IMR-90 (cell line): ENCODE measurements at regions not wholly inside any gene's neighbourhood (a gene's known extent, or its start where the extent isn't known, plus 50 kb on each side); places are given as distances from the start of the nearest gene placed in this dataset.

ENCODE experiments used
- ATAC-seq: fragments of 200-7000 bp; cut with Tn5 transposase; 2 replicates; pipeline ENCODE4 v1.9.1; 2020; ENCODE audit warnings: low read depth, mild to moderate bottlenecking, moderate library complexity
- BruUV-seq: library from RNA; stranded (reverse); fragments of 400-500 nt; replicated peaks from 2 replicates; lab custom pipeline; 2021; lab: Mats Ljungman, UMichigan
- CTCF ChIA-PET: fragments of 300-600 bp; formaldehyde crosslinking; extraction: SDS; loops from one replicate; lab custom pipeline; 2021; ENCODE audit warnings: antibody characterized with exemption; lab: Yijun Ruan, JAX
- POLR2A ChIA-PET: fragments of 300-600 bp; sonication (Branson Sonifier 250); formaldehyde crosslinking; loops from one replicate; lab custom pipeline; 2022; ENCODE audit warnings: antibody characterized with exemption; ENCODE audit not compliant: unreplicated experiment; lab: Charles Lee
- DNase-seq: peaks from one replicate; pipeline ENCODE4 v3.0.0; 2013
- H2AFZ ChIP-seq: replicated peaks from 2 replicates; pipeline ENCODE3; 2013; ENCODE audit warnings: low read length, mild to moderate bottlenecking; ENCODE audit not compliant: poor library complexity
- H2AK5ac ChIP-seq: 2 replicates; pipeline ENCODE4 v1.6.1; 2013; ENCODE audit warnings: low read depth, low read length, inconsistent platforms
- H2AK9ac ChIP-seq: replicated peaks from 2 replicates; pipeline ENCODE3; 2013; ENCODE audit warnings: mild to moderate bottlenecking, low read depth, low read length, moderate library complexity; ENCODE audit not compliant: poor library complexity
- H2BK120ac ChIP-seq: 2 replicates; pipeline ENCODE4 v1.6.1; 2013; ENCODE audit warnings: low read depth, low read length, inconsistent platforms
- H2BK15ac ChIP-seq: 3 replicates; pipeline ENCODE4 v1.6.1; 2013; ENCODE audit warnings: low read depth, low read length, inconsistent platforms
- H2BK20ac ChIP-seq: 2 replicates; pipeline ENCODE4 v1.6.1; 2013; ENCODE audit warnings: low read depth, mild to moderate bottlenecking, inconsistent platforms, low read length, moderate library complexity
- H2BK5ac ChIP-seq: 2 replicates; pipeline ENCODE4 v1.6.1; 2013; ENCODE audit warnings: mild to moderate bottlenecking, low read depth, low read length, inconsistent platforms; ENCODE audit not compliant: poor library complexity, severe bottlenecking
- H3K14ac ChIP-seq: replicated peaks from 2 replicates; pipeline ENCODE4 v1.6.1; 2013; ENCODE audit warnings: low read depth, low read length, inconsistent platforms
- H3K18ac ChIP-seq: 2 replicates; pipeline ENCODE4 v1.6.1; 2013; ENCODE audit warnings: low read depth, low read length, control low read depth
- H3K23ac ChIP-seq: 2 replicates; pipeline ENCODE4 v1.6.1; 2013; ENCODE audit warnings: low read depth, low read length, inconsistent platforms
- H3K27ac ChIP-seq: 2 replicates; pipeline ENCODE4 v1.5.1; 2013; ENCODE audit warnings: mild to moderate bottlenecking, control low read depth, low read length; ENCODE audit not compliant: insufficient read depth
- H3K27me3 ChIP-seq: 2 replicates; pipeline ENCODE4 v1.6.1; 2013; ENCODE audit warnings: low read length; ENCODE audit not compliant: control insufficient read depth, insufficient read depth
- H3K36me3 ChIP-seq: 2 replicates; pipeline ENCODE4 v1.6.1; 2013; ENCODE audit warnings: low read length, mixed read lengths; ENCODE audit not compliant: control insufficient read depth, insufficient read depth
- H3K4ac ChIP-seq: 2 replicates; pipeline ENCODE4 v1.6.1; 2013; ENCODE audit warnings: low read depth, low read length, inconsistent platforms
- H3K4me1 ChIP-seq: 2 replicates; pipeline ENCODE4 v1.6.1; 2013; ENCODE audit warnings: low read length, mixed read lengths; ENCODE audit not compliant: control insufficient read depth, insufficient read depth
- H3K4me2 ChIP-seq: 2 replicates; pipeline ENCODE4 v1.6.1; 2013; ENCODE audit warnings: low read depth, mild to moderate bottlenecking, control low read depth, low read length, moderate library complexity
- H3K4me3 ChIP-seq: 2 replicates; pipeline ENCODE4 v1.5.1; 2013; ENCODE audit warnings: low read depth, mild to moderate bottlenecking, control low read depth, low read length, moderate library complexity; ENCODE audit not compliant: insufficient read depth
- H3K56ac ChIP-seq: 2 replicates; pipeline ENCODE4 v1.6.1; 2013; ENCODE audit warnings: low read length, inconsistent platforms; ENCODE audit not compliant: insufficient read depth; ENCODE audit errors: extremely low read depth
- H3K79me1 ChIP-seq, 2 experiments: 2 replicates each; pipeline ENCODE4 v1.6.1; 2013; ENCODE audit warnings: low read length in 2 of 2, inconsistent platforms in 1 of 2, low read depth in 1 of 2
- H3K9ac ChIP-seq: 2 replicates; pipeline ENCODE4 v1.6.1; 2013; ENCODE audit warnings: low read depth, low read length, control low read depth
- H3K9me1 ChIP-seq: 2 replicates; pipeline ENCODE4 v1.6.1; 2013; ENCODE audit warnings: low read length, inconsistent platforms; ENCODE audit not compliant: insufficient read depth
- H3K9me3 ChIP-seq: 2 replicates; pipeline ENCODE4 v1.6.1; 2013; ENCODE audit warnings: low read length; ENCODE audit not compliant: control insufficient read depth, insufficient read depth
- H4K20me1 ChIP-seq: 2 replicates; pipeline ENCODE4 v1.6.1; 2013; ENCODE audit warnings: low read length, inconsistent platforms; ENCODE audit not compliant: insufficient read depth
- H4K5ac ChIP-seq: 2 replicates; pipeline ENCODE4 v1.6.1; 2013; ENCODE audit warnings: mild to moderate bottlenecking, low read depth, low read length, control low read depth
- H4K8ac ChIP-seq, 2 experiments: 2 replicates each; pipeline ENCODE4 v1.6.1; 2013; ENCODE audit warnings: low read depth in 2 of 2, low read length in 2 of 2, control low read depth in 1 of 2, inconsistent platforms in 1 of 2
- H4K91ac ChIP-seq: 2 replicates; pipeline ENCODE4 v1.6.1; 2013; ENCODE audit warnings: low read depth, low read length, inconsistent platforms; ENCODE audit not compliant: insufficient read depth
- BHLHE40 ChIP-seq: fragments of 150-350 bp; IDR thresholded peaks from 2 replicates; pipeline ENCODE4 v1.6.1; 2016; ENCODE audit warnings: mild to moderate bottlenecking, low read depth, low read length
- ELK1 ChIP-seq: fragments of 150-350 bp; IDR thresholded peaks from 2 replicates; pipeline ENCODE4 v1.6.1; 2016; ENCODE audit warnings: low read depth, mild to moderate bottlenecking, low read length, moderate library complexity, borderline replicate concordance
- FOS ChIP-seq: fragments of 150-350 bp; IDR thresholded peaks from 2 replicates; pipeline ENCODE4 v1.6.1; 2016; ENCODE audit warnings: low read depth, low read length
- MAZ ChIP-seq: IDR thresholded peaks from 2 replicates; pipeline ENCODE4 v1.6.1; 2012; ENCODE audit warnings: low read depth, mild to moderate bottlenecking, low read length, improper control_type of control experiment, moderate library complexity, borderline replicate concordance
- MXI1 ChIP-seq: IDR thresholded peaks from 2 replicates; pipeline ENCODE4 v1.6.1; 2012; ENCODE audit warnings: low read depth, mild to moderate bottlenecking, low read length, moderate library complexity, borderline replicate concordance
- POLR2A ChIP-seq: IDR thresholded peaks from 2 replicates; pipeline ENCODE4 v1.6.1; 2012; ENCODE audit warnings: mild to moderate bottlenecking, low read depth, low read length
- SMC3 ChIP-seq: fragments of 150-350 bp; IDR thresholded peaks from 2 replicates; pipeline ENCODE4 v1.6.1; 2016; ENCODE audit warnings: low read depth, mild to moderate bottlenecking, antibody characterized with exemption, low read length, moderate library complexity
- WGBS, 2 experiments: methylation state at CpG; one replicate each; pipeline versions ENCODE4 v1.1.5 to v1.1.7; 2013; ENCODE audit warnings: missing lambda C conversion rate in 2 of 2; ENCODE audit not compliant: insufficient read length in 1 of 2; ENCODE audit errors: extremely low coverage in 2 of 2; 5-methylcytosine and 5-hydroxymethylcytosine counted together
- dilution Hi-C: fragments of 300-500 bp; cut with HindIII; formaldehyde crosslinking; loops from one replicate; pipeline ENCODE4 v1.14.3; 2018; ENCODE audit warnings: low sequenced_read_pairs; ENCODE audit not compliant: unreplicated experiment
- in situ Hi-C: fragments of 300-500 bp; cut with MboI; formaldehyde crosslinking; loops from 3 replicates; pipeline ENCODE4 v1.14.3; 2019; ENCODE audit warnings: low sequenced_read_pairs, inconsistent platforms, mixed read lengths
- intact Hi-C: fragments of 100-400 bp; cut with micrococcal nuclease; formaldehyde crosslinking; loops from 2 replicates; pipeline ENCODE4 v1.10.0; 2022

- no peak overlapping the region for H2AK9ac ChIP-seq
- no CpG with 5 or more reads among the region's 3 CpGs for WGBS, 2 experiments
- H4K5ac ChIP-seq, result no peak overlapping the region
- no peak overlapping the region for H3K4me3 ChIP-seq
- no peak overlapping the region for H4K8ac ChIP-seq
- no TSS peak for BruUV-seq
- no peaks in the 10 kb centered on the region for H3K4me1 ChIP-seq
- H3K27me3 ChIP-seq, result no peaks in the 10 kb centered on the region
- H3K4ac ChIP-seq, result no peak overlapping the region
- no peaks in the 10 kb centered on the region for H3K36me3 ChIP-seq
- DNase-seq, result no peak
- H4K20me1 ChIP-seq, result no peaks in the 10 kb centered on the region
- ChIA-PET POLR2A (no interaction called here), CTCF (no interaction called here)
- ATAC-seq, result no peak
- TF ChIP-seq ELK1, result no peak
- TF ChIP-seq BHLHE40, result no peak
- no peak for TF ChIP-seq MAZ
- TF ChIP-seq SMC3, result no peak
- TF ChIP-seq POLR2A, result no peak
- TF ChIP-seq MXI1, result no peak
- no peak for TF ChIP-seq FOS
- no peak overlapping the region for H3K27ac ChIP-seq
- dilution Hi-C loops, result no loop called here
- H3K9me1 ChIP-seq, result no peaks in the 10 kb centered on the region
- no peak overlapping the region for H2BK15ac ChIP-seq
- no peak overlapping the region for H2BK120ac ChIP-seq
- no peak overlapping the region for H2AFZ ChIP-seq
- no peak overlapping the region for H3K23ac ChIP-seq
- H3K4me2 ChIP-seq, result no peak overlapping the region
- no peaks in the 10 kb centered on the region for H3K9me3 ChIP-seq
- no peak overlapping the region for H3K14ac ChIP-seq
- H2BK5ac ChIP-seq, result no peak overlapping the region
- H3K9ac ChIP-seq, result no peak overlapping the region
- intact Hi-C loops, result no loop called here
- H4K91ac ChIP-seq, result no peak overlapping the region
- in situ Hi-C loops, result no loop called here
- H2BK20ac ChIP-seq, result no peak overlapping the region
- H2AK5ac ChIP-seq, result no peak overlapping the region
- no peak overlapping the region for H3K56ac ChIP-seq
- no peaks in the 10 kb centered on the region for H3K79me1 ChIP-seq
- H3K18ac ChIP-seq, result no peak overlapping the region
These were observed 583.5 kb upstream of the SEMA3D start for GRCh38 chr7:85770332-85770731.
